ENCODE measurements at regions not wholly inside any gene's neighbourhood (a gene's known extent, or its start where the extent isn't known, plus 50 kb on each side); places are given as distances from the start of the nearest gene placed in this dataset.

DNA sequence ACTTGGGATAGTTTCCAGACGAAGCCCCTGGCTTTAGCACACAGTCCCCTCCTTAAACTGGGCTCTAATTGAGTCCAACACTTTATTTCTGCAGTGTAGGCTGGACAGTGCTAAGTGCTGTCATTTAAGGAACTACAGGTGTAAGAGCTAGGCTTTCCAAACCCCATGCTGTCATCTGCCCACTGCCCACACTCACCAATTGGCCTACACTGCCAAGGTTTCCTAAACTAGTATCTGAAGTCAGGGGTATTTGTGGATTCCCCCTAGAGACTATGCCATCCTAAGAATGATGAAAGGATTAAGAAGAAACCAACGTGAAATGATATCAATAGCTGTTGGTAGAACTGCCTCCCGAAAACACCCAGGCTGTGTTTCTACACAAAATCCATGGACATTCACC lies 160.9 kb downstream of the TBX15 start:
- Mint-ChIP-seq H3K27me3 (ENCODE audit: insufficient read depth, low read depth, poor library complexity) (no peaks in the 10 kb centered on the region), H3K4me3 (no peak overlapping the region), H3K27ac (no peak overlapping the region), H3K9me3 (peaks cover 21% of the 10 kb centered on the region), H3K4me1 (no peaks in the 10 kb centered on the region), H3K36me3 (ENCODE audit: low read depth) (peaks cover 17% of the 10 kb centered on the region)
- no peaks in the 10 kb centered on the region for H3K4me1 ChIP-seq (ENCODE audit: insufficient read depth)
- TF ChIP-seq EZH2phosphoT487 (IDR thresholded peaks at IDR 0.05; ENCODE audit: unreplicated experiment), result no peak
- TF ChIP-seq, protein P1, sequence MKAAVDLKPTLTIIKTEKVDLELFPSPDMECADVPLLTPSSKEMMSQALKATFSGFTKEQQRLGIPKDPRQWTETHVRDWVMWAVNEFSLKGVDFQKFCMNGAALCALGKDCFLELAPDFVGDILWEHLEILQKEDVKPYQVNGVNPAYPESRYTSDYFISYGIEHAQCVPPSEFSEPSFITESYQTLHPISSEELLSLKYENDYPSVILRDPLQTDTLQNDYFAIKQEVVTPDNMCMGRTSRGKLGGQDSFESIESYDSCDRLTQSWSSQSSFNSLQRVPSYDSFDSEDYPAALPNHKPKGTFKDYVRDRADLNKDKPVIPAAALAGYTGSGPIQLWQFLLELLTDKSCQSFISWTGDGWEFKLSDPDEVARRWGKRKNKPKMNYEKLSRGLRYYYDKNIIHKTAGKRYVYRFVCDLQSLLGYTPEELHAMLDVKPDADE (IDR thresholded peaks at IDR 0.05), result no peak
- TF ChIP-seq, protein P2, sequence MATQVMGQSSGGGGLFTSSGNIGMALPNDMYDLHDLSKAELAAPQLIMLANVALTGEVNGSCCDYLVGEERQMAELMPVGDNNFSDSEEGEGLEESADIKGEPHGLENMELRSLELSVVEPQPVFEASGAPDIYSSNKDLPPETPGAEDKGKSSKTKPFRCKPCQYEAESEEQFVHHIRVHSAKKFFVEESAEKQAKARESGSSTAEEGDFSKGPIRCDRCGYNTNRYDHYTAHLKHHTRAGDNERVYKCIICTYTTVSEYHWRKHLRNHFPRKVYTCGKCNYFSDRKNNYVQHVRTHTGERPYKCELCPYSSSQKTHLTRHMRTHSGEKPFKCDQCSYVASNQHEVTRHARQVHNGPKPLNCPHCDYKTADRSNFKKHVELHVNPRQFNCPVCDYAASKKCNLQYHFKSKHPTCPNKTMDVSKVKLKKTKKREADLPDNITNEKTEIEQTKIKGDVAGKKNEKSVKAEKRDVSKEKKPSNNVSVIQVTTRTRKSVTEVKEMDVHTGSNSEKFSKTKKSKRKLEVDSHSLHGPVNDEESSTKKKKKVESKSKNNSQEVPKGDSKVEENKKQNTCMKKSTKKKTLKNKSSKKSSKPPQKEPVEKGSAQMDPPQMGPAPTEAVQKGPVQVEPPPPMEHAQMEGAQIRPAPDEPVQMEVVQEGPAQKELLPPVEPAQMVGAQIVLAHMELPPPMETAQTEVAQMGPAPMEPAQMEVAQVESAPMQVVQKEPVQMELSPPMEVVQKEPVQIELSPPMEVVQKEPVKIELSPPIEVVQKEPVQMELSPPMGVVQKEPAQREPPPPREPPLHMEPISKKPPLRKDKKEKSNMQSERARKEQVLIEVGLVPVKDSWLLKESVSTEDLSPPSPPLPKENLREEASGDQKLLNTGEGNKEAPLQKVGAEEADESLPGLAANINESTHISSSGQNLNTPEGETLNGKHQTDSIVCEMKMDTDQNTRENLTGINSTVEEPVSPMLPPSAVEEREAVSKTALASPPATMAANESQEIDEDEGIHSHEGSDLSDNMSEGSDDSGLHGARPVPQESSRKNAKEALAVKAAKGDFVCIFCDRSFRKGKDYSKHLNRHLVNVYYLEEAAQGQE (IDR thresholded peaks at IDR 0.05; ENCODE audit: unreplicated experiment), result no peak
- TF ChIP-seq JUNB (IDR thresholded peaks at IDR 0.05; ENCODE audit: unreplicated experiment), result no peak
- no peak for TF ChIP-seq EZH2 (IDR thresholded peaks at IDR 0.05; ENCODE audit: low read depth, unreplicated experiment)
- TF ChIP-seq POLR2AphosphoS5 (IDR thresholded peaks at IDR 0.05; ENCODE audit: low read depth), result no peak
- TF ChIP-seq ZNF331 (CRISPR knock-in tag; IDR thresholded peaks at IDR 0.05; ENCODE audit: low read depth), result no peak
- no peak for TF ChIP-seq NANOG (IDR thresholded peaks at IDR 0.05; ENCODE audit: borderline replicate concordance)
- no peak for TF ChIP-seq ZNF114 (CRISPR knock-in tag; IDR thresholded peaks at IDR 0.05)
- no peak for TF ChIP-seq CREB1 (CRISPR knock-in tag; IDR thresholded peaks at IDR 0.05; ENCODE audit: low read depth)
- TF ChIP-seq, protein P3, sequence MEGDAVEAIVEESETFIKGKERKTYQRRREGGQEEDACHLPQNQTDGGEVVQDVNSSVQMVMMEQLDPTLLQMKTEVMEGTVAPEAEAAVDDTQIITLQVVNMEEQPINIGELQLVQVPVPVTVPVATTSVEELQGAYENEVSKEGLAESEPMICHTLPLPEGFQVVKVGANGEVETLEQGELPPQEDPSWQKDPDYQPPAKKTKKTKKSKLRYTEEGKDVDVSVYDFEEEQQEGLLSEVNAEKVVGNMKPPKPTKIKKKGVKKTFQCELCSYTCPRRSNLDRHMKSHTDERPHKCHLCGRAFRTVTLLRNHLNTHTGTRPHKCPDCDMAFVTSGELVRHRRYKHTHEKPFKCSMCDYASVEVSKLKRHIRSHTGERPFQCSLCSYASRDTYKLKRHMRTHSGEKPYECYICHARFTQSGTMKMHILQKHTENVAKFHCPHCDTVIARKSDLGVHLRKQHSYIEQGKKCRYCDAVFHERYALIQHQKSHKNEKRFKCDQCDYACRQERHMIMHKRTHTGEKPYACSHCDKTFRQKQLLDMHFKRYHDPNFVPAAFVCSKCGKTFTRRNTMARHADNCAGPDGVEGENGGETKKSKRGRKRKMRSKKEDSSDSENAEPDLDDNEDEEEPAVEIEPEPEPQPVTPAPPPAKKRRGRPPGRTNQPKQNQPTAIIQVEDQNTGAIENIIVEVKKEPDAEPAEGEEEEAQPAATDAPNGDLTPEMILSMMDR (conservative IDR thresholded peaks at IDR 0.05; ENCODE audit: low read depth in 2 of 2), result no peak
- H4K20me1 ChIP-seq (replicated peaks; ENCODE audit: insufficient read depth), result no peaks in the 10 kb centered on the region
- no peaks in the 10 kb centered on the region; the same call in 1 of the 2 replicates for H3K36me3 ChIP-seq (ENCODE audit: insufficient read depth)
- no peak overlapping the region for H3K4me2 ChIP-seq
- H3K27me3 ChIP-seq (ENCODE audit: insufficient read depth), result no peaks in the 10 kb centered on the region
- no peaks in the 10 kb centered on the region for H3K79me2 ChIP-seq (replicated peaks; ENCODE audit: insufficient read depth)
- H3F3A ChIP-seq (replicated peaks; ENCODE audit: low read depth), result no peaks in the 10 kb centered on the region
- H2AFZ ChIP-seq, result peak overlapping the region; percentile 3; the same call in 1 of the 2 replicates
- no peak overlapping the region for H3K27ac ChIP-seq (ENCODE audit: low read depth)
- ATAC-seq (no peak), DNase-seq (ENCODE audit: low spot score) (no peak)
- H3K4me3 ChIP-seq, result no peak overlapping the region
- 0 out of 2 replicates have a peak, but pooled peaks cover 9% of the 10 kb centered on the region for H3K9me2 ChIP-seq (ENCODE audit: insufficient read depth)
